GM23338 (cell line): ENCODE measurements at regions not wholly inside any gene's neighbourhood (a gene's known extent, or its start where the extent isn't known, plus 50 kb on each side); places are given as distances from the start of the nearest gene placed in this dataset.

Experiments used
- ATAC-seq: fragments of 200-7000 bp; cut with Tn5 transposase; 3 replicates; pipeline ENCODE4 v1.9.1; 2020
- DNase-seq: peaks from one replicate; pipeline ENCODE4 v3.0.0-alpha.2; 2015; ENCODE audit warnings: low spot score
- H2AFZ ChIP-seq: fragments of 200-600 bp; sonication (generic); 2 replicates; pipeline ENCODE4 v1.8.0; 2016; ENCODE audit warnings: antibody characterized with exemption, mild to moderate bottlenecking, moderate library complexity
- H3F3A ChIP-seq: fragments of 200-600 bp; sonication (generic); replicated peaks from 2 replicates; pipeline ENCODE4 v1.8.0; 2017; ENCODE audit warnings: antibody characterized with exemption, mixed run types, low read depth
- H3K27ac ChIP-seq: fragments of 200-600 bp; sonication (generic); 2 replicates; pipeline ENCODE4 v1.6.1; 2016; ENCODE audit warnings: low read depth
- H3K27me3 ChIP-seq: fragments of 200-600 bp; sonication (generic); 2 replicates; pipeline ENCODE4 v1.8.0; 2016; ENCODE audit warnings: mild to moderate bottlenecking, mixed run types, moderate library complexity; ENCODE audit not compliant: insufficient read depth
- H3K36me3 ChIP-seq: fragments of 200-600 bp; sonication (generic); 2 replicates; pipeline ENCODE4 v1.8.0; 2016; ENCODE audit warnings: mild to moderate bottlenecking; ENCODE audit not compliant: insufficient read depth
- H3K4me1 ChIP-seq: fragments of 200-600 bp; sonication (generic); 2 replicates; pipeline ENCODE4 v1.8.0; 2016; ENCODE audit warnings: mild to moderate bottlenecking, moderate library complexity; ENCODE audit not compliant: insufficient read depth
- H3K4me2 ChIP-seq: fragments of 200-600 bp; sonication (generic); 2 replicates; pipeline ENCODE4 v1.7.1; 2017; ENCODE audit warnings: mixed run types
- H3K4me3 ChIP-seq: fragments of 200-600 bp; sonication (generic); 2 replicates; pipeline ENCODE4 v1.6.1; 2016; ENCODE audit warnings: mixed run types
- H3K79me2 ChIP-seq: fragments of 200-600 bp; sonication (generic); replicated peaks from 2 replicates; pipeline ENCODE4 v1.8.0; 2017; ENCODE audit warnings: mild to moderate bottlenecking; ENCODE audit not compliant: insufficient read depth
- H3K9me2 ChIP-seq: fragments of 200-600 bp; sonication (generic); 2 replicates; pipeline ENCODE4 v1.8.0; 2017; ENCODE audit not compliant: insufficient read depth
- H4K20me1 ChIP-seq: fragments of 200-600 bp; sonication (generic); replicated peaks from 2 replicates; pipeline ENCODE4 v1.8.0; 2017; ENCODE audit warnings: mild to moderate bottlenecking; ENCODE audit not compliant: insufficient read depth
- H3K27ac Mint-ChIP-seq: 2 replicates; pipeline ENCODE4 v1.8.0; 2020; ENCODE audit warnings: inconsistent platforms, mild to moderate bottlenecking, moderate library complexity, mixed read lengths
- H3K27me3 Mint-ChIP-seq: 3 replicates; pipeline ENCODE4 v1.8.0; 2022; ENCODE audit warnings: low read depth, mild to moderate bottlenecking, moderate library complexity, mixed read lengths, inconsistent platforms; ENCODE audit not compliant: insufficient read depth, poor library complexity
- H3K36me3 Mint-ChIP-seq: 3 replicates; pipeline ENCODE4 v1.8.0; 2021; ENCODE audit warnings: low read depth, mild to moderate bottlenecking, inconsistent platforms, moderate library complexity, mixed read lengths
- H3K4me1 Mint-ChIP-seq: 3 replicates; pipeline ENCODE4 v1.8.0; 2020; ENCODE audit warnings: mild to moderate bottlenecking, inconsistent platforms, mixed read lengths
- H3K4me3 Mint-ChIP-seq: 3 replicates; pipeline ENCODE4 v1.8.0; 2021; ENCODE audit warnings: moderate library complexity, mild to moderate bottlenecking, inconsistent platforms, mixed read lengths
- H3K9me3 Mint-ChIP-seq: 3 replicates; pipeline ENCODE4 v1.8.0; 2020; ENCODE audit warnings: moderate library complexity, mild to moderate bottlenecking, inconsistent platforms, mixed read lengths
- CREB1 ChIP-seq: fragments of 250-450 bp; sonication (Bioruptor Pico); IDR thresholded peaks from 2 replicates; pipeline ENCODE4 v1.5.0; 2020; ENCODE audit warnings: low read depth, mild to moderate bottlenecking, moderate library complexity
- EZH2 ChIP-seq: fragments of 200-600 bp; sonication (generic); IDR thresholded peaks from one replicate; pipeline ENCODE4 v1.8.0; 2017; ENCODE audit warnings: antibody characterized with exemption, mild to moderate bottlenecking, low read depth; ENCODE audit not compliant: unreplicated experiment
- EZH2phosphoT487 ChIP-seq: fragments of 200-600 bp; sonication (generic); IDR thresholded peaks from one replicate; pipeline ENCODE4 v1.8.1; 2018; ENCODE audit warnings: antibody characterized with exemption; ENCODE audit not compliant: unreplicated experiment
- JUNB ChIP-seq: IDR thresholded peaks from one replicate; pipeline ENCODE4 v1.6.1; 2016; ENCODE audit warnings: antibody characterized with exemption; ENCODE audit not compliant: unreplicated experiment
- POLR2AphosphoS5 ChIP-seq: IDR thresholded peaks from 2 replicates; pipeline ENCODE4 v1.6.1; 2016; ENCODE audit warnings: antibody characterized with exemption, low read depth
- ZNF331 ChIP-seq: fragments of 250-450 bp; sonication (Bioruptor Pico); IDR thresholded peaks from 2 replicates; pipeline ENCODE4 v1.5.0; 2020; ENCODE audit warnings: low read depth, mild to moderate bottlenecking, moderate library complexity
- TF ChIP-seq, protein P1 (sequence below): fragments of 250-450 bp; sonication (Bioruptor Pico); IDR thresholded peaks from 2 replicates; pipeline ENCODE4 v1.5.0; 2020; ENCODE audit warnings: mild to moderate bottlenecking, moderate library complexity
- TF ChIP-seq, protein P2 (sequence below), 2 experiments: fragments of 200-600 bp in 1 of 2; sonication (generic) in 1 of 2; conservative IDR thresholded peaks; 2 replicates each; pipeline versions ENCODE4 v1.5.1 to v1.6.1; 2016 to 2017; ENCODE audit warnings: antibody characterized with exemption in 2 of 2, low read depth in 2 of 2, mild to moderate bottlenecking in 2 of 2, moderate library complexity in 1 of 2
- TF ChIP-seq, protein P3 (sequence below): IDR thresholded peaks from one replicate; pipeline ENCODE4 v1.6.1; 2018; ENCODE audit warnings: antibody characterized with exemption; ENCODE audit not compliant: unreplicated experiment

DNA sequence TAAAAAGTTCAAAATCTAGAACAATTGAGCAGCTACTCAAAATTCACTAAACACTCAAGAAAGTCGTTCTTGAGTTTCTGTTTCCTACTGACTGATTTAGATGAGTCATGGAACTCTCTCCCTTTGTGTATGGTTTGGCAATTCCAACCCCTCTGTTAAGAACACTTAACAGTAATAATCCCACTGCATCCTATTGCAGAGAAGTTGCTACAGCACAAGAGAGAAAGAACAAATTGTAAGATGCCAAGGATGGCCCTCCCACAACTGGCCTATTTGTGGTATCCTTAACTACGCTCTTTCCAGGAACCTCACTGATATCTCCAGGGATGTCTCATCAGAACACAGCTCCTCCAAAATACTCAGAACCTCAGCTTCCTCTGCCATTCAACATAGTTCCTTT, 701.8 kb upstream of the TENM3 start:
- Histone ChIP-seq H3K4me2 (no peak overlapping the region), H3K4me1 (no peaks in the 10 kb centered on the region), H3K4me3 (no peak overlapping the region), H3F3A (no peaks in the 10 kb centered on the region), H3K27ac (no peak overlapping the region), H2AFZ (no peak overlapping the region), H4K20me1 (no peaks in the 10 kb centered on the region), H3K27me3 (no peaks in the 10 kb centered on the region), H3K79me2 (no peaks in the 10 kb centered on the region), H3K36me3 (no peaks in the 10 kb centered on the region), H3K9me2 (0 out of 2 replicates have a peak, but pooled peaks cover 6% of the 10 kb centered on the region)
- ATAC-seq (no peak), DNase-seq (no peak)
- Mint-ChIP-seq H3K27ac (no peak overlapping the region), H3K27me3 (no peaks in the 10 kb centered on the region), H3K36me3 (no peaks in the 10 kb centered on the region), H3K4me1 (no peaks in the 10 kb centered on the region), H3K4me3 (no peak overlapping the region), H3K9me3 (no peaks in the 10 kb centered on the region)
- TF ChIP-seq EZH2 (no peak), CREB1 (CRISPR knock-in tag) (no peak), POLR2AphosphoS5 (no peak), EZH2phosphoT487 (no peak)
- TF ChIP-seq, protein P1, sequence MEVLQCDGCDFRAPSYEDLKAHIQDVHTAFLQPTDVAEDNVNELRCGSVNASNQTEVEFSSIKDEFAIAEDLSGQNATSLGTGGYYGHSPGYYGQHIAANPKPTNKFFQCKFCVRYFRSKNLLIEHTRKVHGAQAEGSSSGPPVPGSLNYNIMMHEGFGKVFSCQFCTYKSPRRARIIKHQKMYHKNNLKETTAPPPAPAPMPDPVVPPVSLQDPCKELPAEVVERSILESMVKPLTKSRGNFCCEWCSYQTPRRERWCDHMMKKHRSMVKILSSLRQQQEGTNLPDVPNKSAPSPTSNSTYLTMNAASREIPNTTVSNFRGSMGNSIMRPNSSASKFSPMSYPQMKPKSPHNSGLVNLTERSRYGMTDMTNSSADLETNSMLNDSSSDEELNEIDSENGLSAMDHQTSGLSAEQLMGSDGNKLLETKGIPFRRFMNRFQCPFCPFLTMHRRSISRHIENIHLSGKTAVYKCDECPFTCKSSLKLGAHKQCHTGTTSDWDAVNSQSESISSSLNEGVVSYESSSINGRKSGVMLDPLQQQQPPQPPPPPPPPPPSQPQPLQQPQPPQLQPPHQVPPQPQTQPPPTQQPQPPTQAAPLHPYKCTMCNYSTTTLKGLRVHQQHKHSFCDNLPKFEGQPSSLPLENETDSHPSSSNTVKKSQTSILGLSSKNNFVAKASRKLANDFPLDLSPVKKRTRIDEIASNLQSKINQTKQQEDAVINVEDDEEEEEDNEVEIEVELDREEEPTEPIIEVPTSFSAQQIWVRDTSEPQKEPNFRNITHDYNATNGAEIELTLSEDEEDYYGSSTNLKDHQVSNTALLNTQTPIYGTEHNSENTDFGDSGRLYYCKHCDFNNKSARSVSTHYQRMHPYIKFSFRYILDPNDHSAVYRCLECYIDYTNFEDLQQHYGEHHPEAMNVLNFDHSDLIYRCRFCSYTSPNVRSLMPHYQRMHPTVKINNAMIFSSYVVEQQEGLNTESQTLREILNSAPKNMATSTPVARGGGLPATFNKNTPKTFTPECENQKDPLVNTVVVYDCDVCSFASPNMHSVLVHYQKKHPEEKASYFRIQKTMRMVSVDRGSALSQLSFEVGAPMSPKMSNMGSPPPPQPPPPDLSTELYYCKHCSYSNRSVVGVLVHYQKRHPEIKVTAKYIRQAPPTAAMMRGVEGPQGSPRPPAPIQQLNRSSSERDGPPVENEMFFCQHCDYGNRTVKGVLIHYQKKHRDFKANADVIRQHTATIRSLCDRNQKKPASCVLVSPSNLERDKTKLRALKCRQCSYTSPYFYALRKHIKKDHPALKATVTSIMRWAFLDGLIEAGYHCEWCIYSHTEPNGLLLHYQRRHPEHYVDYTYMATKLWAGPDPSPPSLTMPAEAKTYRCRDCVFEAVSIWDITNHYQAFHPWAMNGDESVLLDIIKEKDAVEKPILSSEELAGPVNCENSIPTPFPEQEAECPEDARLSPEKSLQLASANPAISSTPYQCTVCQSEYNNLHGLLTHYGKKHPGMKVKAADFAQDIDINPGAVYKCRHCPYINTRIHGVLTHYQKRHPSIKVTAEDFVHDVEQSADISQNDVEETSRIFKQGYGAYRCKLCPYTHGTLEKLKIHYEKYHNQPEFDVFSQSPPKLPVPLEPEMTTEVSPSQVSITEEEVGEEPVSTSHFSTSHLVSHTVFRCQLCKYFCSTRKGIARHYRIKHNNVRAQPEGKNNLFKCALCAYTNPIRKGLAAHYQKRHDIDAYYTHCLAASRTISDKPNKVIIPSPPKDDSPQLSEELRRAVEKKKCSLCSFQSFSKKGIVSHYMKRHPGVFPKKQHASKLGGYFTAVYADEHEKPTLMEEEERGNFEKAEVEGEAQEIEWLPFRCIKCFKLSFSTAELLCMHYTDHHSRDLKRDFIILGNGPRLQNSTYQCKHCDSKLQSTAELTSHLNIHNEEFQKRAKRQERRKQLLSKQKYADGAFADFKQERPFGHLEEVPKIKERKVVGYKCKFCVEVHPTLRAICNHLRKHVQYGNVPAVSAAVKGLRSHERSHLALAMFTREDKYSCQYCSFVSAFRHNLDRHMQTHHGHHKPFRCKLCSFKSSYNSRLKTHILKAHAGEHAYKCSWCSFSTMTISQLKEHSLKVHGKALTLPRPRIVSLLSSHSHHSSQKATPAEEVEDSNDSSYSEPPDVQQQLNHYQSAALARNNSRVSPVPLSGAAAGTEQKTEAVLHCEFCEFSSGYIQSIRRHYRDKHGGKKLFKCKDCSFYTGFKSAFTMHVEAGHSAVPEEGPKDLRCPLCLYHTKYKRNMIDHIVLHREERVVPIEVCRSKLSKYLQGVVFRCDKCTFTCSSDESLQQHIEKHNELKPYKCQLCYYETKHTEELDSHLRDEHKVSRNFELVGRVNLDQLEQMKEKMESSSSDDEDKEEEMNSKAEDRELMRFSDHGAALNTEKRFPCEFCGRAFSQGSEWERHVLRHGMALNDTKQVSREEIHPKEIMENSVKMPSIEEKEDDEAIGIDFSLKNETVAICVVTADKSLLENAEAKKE (CRISPR knock-in tag): no peak

DNA sequence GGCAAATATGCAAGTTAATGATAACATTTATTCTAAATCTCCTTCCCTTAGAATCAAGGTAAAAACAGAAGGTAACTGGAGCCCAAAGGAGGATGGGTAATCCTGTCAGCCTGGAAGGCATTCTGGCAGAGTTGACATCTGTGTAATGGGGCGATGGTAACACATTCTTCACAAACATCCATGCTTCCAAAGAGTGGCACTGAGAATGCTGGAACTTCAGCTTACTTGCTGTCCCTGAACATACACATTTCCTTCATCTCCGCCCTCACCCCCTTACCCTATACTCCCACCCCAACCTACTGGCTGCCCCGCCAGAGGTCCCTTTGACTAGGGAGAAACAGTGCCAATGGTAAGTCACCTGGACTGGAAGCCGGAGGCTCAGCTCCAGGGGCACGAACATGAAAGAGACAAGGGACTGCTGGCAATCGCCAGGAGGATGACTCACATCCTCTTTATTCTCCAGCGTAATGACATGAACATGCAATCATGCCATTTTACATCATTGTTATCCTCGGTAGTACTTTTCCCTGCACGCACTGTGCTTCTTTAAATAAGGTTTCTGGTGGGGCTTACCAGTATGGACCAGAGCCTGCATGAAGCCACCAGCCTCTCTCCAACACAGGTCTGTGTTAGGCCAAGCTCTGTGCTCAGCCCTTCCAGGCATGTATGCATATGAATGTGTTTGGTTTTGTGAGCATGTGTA, 694.2 kb upstream of the TENM3 start:
- Histone ChIP-seq H3K4me3 (no peak overlapping the region), H3K79me2 (no peaks in the 10 kb centered on the region), H3K9me2 (no peaks in the 10 kb centered on the region), H3K4me1 (peaks cover 19% of the 10 kb centered on the region), H3K27ac (no peak overlapping the region), H4K20me1 (no peaks in the 10 kb centered on the region), H3F3A (no peaks in the 10 kb centered on the region), H3K4me2 (no peak overlapping the region), H2AFZ (0 out of 2 replicates have a peak overlapping the region, but pooled peaks have one; percentile 45), H3K27me3 (no peaks in the 10 kb centered on the region), H3K36me3 (no peaks in the 10 kb centered on the region)
- DNase-seq: no peak
- Mint-ChIP-seq H3K27me3 (peaks cover 4% of the 10 kb centered on the region), H3K4me3 (no peak overlapping the region), H3K36me3 (no peaks in the 10 kb centered on the region; the same call in 2 of the 3 replicates), H3K9me3 (no peaks in the 10 kb centered on the region), H3K27ac (no peak overlapping the region), H3K4me1 (peaks cover 19% of the 10 kb centered on the region)
- TF ChIP-seq EZH2 (no peak), ZNF331 (no peak), JUNB (no peak), POLR2AphosphoS5 (no peak), CREB1 (CRISPR knock-in tag) (no peak)
- TF ChIP-seq, protein P2, sequence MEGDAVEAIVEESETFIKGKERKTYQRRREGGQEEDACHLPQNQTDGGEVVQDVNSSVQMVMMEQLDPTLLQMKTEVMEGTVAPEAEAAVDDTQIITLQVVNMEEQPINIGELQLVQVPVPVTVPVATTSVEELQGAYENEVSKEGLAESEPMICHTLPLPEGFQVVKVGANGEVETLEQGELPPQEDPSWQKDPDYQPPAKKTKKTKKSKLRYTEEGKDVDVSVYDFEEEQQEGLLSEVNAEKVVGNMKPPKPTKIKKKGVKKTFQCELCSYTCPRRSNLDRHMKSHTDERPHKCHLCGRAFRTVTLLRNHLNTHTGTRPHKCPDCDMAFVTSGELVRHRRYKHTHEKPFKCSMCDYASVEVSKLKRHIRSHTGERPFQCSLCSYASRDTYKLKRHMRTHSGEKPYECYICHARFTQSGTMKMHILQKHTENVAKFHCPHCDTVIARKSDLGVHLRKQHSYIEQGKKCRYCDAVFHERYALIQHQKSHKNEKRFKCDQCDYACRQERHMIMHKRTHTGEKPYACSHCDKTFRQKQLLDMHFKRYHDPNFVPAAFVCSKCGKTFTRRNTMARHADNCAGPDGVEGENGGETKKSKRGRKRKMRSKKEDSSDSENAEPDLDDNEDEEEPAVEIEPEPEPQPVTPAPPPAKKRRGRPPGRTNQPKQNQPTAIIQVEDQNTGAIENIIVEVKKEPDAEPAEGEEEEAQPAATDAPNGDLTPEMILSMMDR (conservative IDR thresholded peaks at IDR 0.05; ENCODE audit: low read depth in 2 of 2): no peak
- TF ChIP-seq, protein P3, sequence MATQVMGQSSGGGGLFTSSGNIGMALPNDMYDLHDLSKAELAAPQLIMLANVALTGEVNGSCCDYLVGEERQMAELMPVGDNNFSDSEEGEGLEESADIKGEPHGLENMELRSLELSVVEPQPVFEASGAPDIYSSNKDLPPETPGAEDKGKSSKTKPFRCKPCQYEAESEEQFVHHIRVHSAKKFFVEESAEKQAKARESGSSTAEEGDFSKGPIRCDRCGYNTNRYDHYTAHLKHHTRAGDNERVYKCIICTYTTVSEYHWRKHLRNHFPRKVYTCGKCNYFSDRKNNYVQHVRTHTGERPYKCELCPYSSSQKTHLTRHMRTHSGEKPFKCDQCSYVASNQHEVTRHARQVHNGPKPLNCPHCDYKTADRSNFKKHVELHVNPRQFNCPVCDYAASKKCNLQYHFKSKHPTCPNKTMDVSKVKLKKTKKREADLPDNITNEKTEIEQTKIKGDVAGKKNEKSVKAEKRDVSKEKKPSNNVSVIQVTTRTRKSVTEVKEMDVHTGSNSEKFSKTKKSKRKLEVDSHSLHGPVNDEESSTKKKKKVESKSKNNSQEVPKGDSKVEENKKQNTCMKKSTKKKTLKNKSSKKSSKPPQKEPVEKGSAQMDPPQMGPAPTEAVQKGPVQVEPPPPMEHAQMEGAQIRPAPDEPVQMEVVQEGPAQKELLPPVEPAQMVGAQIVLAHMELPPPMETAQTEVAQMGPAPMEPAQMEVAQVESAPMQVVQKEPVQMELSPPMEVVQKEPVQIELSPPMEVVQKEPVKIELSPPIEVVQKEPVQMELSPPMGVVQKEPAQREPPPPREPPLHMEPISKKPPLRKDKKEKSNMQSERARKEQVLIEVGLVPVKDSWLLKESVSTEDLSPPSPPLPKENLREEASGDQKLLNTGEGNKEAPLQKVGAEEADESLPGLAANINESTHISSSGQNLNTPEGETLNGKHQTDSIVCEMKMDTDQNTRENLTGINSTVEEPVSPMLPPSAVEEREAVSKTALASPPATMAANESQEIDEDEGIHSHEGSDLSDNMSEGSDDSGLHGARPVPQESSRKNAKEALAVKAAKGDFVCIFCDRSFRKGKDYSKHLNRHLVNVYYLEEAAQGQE: no peak
- no peak for ATAC-seq
